ENCODE measurements at regions not wholly inside any gene's neighbourhood (a gene's known extent, or its start where the extent isn't known, plus 50 kb on each side); places are given as distances from the start of the nearest gene placed in this dataset.

DNA sequence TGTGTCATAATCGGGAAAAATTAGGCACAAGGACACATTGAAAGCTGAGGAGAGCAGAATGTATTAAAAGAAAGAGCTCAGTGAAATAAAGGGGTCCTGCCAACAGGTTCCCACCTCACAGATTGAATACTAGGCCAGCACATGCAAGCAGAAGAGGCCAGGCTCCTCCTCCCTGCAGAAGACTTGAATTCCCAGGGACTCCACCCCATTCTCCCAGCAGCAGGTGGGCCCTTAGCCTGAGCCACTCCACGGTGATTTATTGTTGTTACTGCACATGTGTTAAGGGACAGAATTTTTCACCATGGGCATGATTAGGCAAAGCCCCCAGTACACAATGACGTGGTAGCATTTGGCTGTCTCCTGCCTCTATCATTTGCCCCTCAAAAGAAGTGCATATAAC is 1844.7 kb downstream of the NCAM2 start:
- RAD21 ChIA-PET (ENCODE audit: unreplicated experiment): no interaction called here
- Histone ChIP-seq H3K9me3 (replicated peaks; ENCODE audit: control insufficient read depth, insufficient read depth, low read length) (no peaks in the 10 kb centered on the region; the same call in 2 of the 3 replicates), H4K20me1 (ENCODE audit: control insufficient read depth, insufficient read depth) (no peaks in the 10 kb centered on the region), H3K9ac (ENCODE audit: control insufficient read depth, insufficient read depth, low read length) (no peak overlapping the region), H3K36me3 (ENCODE audit: control insufficient read depth in 2 of 2, insufficient read depth in 2 of 2, low read length in 1 of 2) (no peaks in the 10 kb centered on the region), H3K4me3 (no peak overlapping the region), H3K79me2 (ENCODE audit: control insufficient read depth, insufficient read depth, low read length) (no peaks in the 10 kb centered on the region), H3K27me3 (replicated peaks in 1 of 2; ENCODE audit: control insufficient read depth in 2 of 2, insufficient read depth in 2 of 2, low read length in 1 of 2) (no peaks in the 10 kb centered on the region), H2AFZ (ENCODE audit: control insufficient read depth, low read depth, low read length) (no peak overlapping the region), H3K4me1 (ENCODE audit: control insufficient read depth, insufficient read depth, low read length) (no peaks in the 10 kb centered on the region), H3K27ac (ENCODE audit: control insufficient read depth, insufficient read depth) (no peak overlapping the region), H3K4me2 (ENCODE audit: control insufficient read depth, insufficient read depth) (no peak overlapping the region)
- SMC1A ChIA-PET (ENCODE audit: uncharacterized antibody, unreplicated experiment): no interaction called here
- TF ChIP-seq SMAD5 (IDR thresholded peaks at IDR 0.05; ENCODE audit: low read depth): no peak
- no peak for TF ChIP-seq YY1 (IDR thresholded peaks at IDR 0.05; ENCODE audit: low read depth, low read length)
- TF ChIP-seq ZSCAN29 (IDR thresholded peaks at IDR 0.05): no peak
- TF ChIP-seq, protein P1, sequence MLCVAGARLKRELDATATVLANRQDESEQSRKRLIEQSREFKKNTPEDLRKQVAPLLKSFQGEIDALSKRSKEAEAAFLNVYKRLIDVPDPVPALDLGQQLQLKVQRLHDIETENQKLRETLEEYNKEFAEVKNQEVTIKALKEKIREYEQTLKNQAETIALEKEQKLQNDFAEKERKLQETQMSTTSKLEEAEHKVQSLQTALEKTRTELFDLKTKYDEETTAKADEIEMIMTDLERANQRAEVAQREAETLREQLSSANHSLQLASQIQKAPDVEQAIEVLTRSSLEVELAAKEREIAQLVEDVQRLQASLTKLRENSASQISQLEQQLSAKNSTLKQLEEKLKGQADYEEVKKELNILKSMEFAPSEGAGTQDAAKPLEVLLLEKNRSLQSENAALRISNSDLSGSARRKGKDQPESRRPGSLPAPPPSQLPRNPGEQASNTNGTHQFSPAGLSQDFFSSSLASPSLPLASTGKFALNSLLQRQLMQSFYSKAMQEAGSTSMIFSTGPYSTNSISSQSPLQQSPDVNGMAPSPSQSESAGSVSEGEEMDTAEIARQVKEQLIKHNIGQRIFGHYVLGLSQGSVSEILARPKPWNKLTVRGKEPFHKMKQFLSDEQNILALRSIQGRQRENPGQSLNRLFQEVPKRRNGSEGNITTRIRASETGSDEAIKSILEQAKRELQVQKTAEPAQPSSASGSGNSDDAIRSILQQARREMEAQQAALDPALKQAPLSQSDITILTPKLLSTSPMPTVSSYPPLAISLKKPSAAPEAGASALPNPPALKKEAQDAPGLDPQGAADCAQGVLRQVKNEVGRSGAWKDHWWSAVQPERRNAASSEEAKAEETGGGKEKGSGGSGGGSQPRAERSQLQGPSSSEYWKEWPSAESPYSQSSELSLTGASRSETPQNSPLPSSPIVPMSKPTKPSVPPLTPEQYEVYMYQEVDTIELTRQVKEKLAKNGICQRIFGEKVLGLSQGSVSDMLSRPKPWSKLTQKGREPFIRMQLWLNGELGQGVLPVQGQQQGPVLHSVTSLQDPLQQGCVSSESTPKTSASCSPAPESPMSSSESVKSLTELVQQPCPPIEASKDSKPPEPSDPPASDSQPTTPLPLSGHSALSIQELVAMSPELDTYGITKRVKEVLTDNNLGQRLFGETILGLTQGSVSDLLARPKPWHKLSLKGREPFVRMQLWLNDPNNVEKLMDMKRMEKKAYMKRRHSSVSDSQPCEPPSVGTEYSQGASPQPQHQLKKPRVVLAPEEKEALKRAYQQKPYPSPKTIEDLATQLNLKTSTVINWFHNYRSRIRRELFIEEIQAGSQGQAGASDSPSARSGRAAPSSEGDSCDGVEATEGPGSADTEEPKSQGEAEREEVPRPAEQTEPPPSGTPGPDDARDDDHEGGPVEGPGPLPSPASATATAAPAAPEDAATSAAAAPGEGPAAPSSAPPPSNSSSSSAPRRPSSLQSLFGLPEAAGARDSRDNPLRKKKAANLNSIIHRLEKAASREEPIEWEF (IDR thresholded peaks at IDR 0.05; ENCODE audit: insufficient replicate concordance, low read depth, low read length): no peak
- TF ChIP-seq ESRRA (IDR thresholded peaks at IDR 0.05; ENCODE audit: low read length): no peak
- TF ChIP-seq EZH2 (IDR thresholded peaks at IDR 0.05; ENCODE audit: borderline replicate concordance, control insufficient read depth, low read depth, low read length): no peak
- in situ Hi-C loops (cut with MboI): no loop called here
- BruUV-seq (replicated peaks): no TSS peak
- CTCF ChIA-PET: no interaction called here
- intact Hi-C loops (cut with micrococcal nuclease; ENCODE audit: unreplicated experiment): no loop called here
- no peak for FAIRE-seq
- no peak for DNase-seq (ENCODE audit: low read depth, low spot score)
- 0% methylated on average over 3 of the region's 3 CpGs for WGBS (ENCODE audit: insufficient coverage, insufficient replicate concordance, low lambda C conversion rate, missing lambda C conversion rate)
- POLR2A ChIA-PET: no interaction called here
- ATAC-seq: no peak
